ENCODE measurements at regions not wholly inside any gene's neighbourhood (a gene's known extent, or its start where the extent isn't known, plus 50 kb on each side); places are given as distances from the start of the nearest gene placed in this dataset.

DNA sequence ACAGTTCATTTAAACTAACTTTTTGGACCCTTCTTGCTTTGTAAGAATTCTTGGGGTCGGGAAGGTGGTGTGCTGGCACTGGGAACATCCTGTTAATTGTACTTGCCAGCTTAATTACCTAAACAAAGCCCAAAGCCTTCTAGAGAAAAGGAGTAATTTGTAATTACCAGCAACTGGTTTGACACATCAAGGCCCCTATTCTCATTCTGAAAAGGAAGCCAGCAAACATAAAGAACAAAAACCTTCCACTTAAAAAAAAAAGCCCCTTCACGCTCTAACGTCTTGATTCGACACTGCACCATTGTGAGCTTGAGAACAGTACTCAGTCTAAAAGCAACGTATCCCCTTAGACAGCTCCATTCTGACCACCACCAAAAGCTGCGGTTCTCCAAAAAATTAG lies 74.7 kb upstream of the RPH3AL start:
- TF ChIP-seq, protein P1, sequence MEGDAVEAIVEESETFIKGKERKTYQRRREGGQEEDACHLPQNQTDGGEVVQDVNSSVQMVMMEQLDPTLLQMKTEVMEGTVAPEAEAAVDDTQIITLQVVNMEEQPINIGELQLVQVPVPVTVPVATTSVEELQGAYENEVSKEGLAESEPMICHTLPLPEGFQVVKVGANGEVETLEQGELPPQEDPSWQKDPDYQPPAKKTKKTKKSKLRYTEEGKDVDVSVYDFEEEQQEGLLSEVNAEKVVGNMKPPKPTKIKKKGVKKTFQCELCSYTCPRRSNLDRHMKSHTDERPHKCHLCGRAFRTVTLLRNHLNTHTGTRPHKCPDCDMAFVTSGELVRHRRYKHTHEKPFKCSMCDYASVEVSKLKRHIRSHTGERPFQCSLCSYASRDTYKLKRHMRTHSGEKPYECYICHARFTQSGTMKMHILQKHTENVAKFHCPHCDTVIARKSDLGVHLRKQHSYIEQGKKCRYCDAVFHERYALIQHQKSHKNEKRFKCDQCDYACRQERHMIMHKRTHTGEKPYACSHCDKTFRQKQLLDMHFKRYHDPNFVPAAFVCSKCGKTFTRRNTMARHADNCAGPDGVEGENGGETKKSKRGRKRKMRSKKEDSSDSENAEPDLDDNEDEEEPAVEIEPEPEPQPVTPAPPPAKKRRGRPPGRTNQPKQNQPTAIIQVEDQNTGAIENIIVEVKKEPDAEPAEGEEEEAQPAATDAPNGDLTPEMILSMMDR (IDR thresholded peaks at IDR 0.05; ENCODE audit: insufficient read depth, low read length, severe bottlenecking) = no peak
- Histone ChIP-seq H3K4me3 (ENCODE audit: low read depth, low read length) (no peak overlapping the region), H3K27me3 (ENCODE audit: control insufficient read depth, insufficient read depth, low read length) (no peaks in the 10 kb centered on the region), H3K36me3 (ENCODE audit: control insufficient read depth, insufficient read depth, low read length) (no peaks in the 10 kb centered on the region)
- DNase-seq (ENCODE audit: low read depth) (no peak), FAIRE-seq (no peak)

- FAIRE-seq = no peak
- H3K27me3 ChIP-seq (ENCODE audit: control insufficient read depth, insufficient read depth, low read length) = no peaks in the 10 kb centered on the region
- TF ChIP-seq, protein P1 (IDR thresholded peaks at IDR 0.05; ENCODE audit: insufficient read depth, low read length, severe bottlenecking) = no peak
- DNase-seq (ENCODE audit: low read depth) = no peak
- H3K36me3 ChIP-seq (ENCODE audit: control insufficient read depth, insufficient read depth, low read length) = no peaks in the 10 kb centered on the region
- H3K4me3 ChIP-seq (ENCODE audit: low read depth, low read length) = no peak overlapping the region
These were observed 69.8 kb upstream of the RPH3AL start for GRCh38 chr17:422196-422930.

GRCh38 chr17:420479-421175 lies 68.0 kb upstream of the RPH3AL start:
- no peaks in the 10 kb centered on the region for H3K36me3 ChIP-seq (ENCODE audit: control insufficient read depth, insufficient read depth, low read length)
- no peak for FAIRE-seq
- no peaks in the 10 kb centered on the region for H3K27me3 ChIP-seq (ENCODE audit: control insufficient read depth, insufficient read depth, low read length)
- H3K4me3 ChIP-seq (ENCODE audit: low read depth, low read length) = no peak overlapping the region
- TF ChIP-seq, protein P1 (IDR thresholded peaks at IDR 0.05; ENCODE audit: insufficient read depth, low read length, severe bottlenecking) = no peak
- no peak for DNase-seq (ENCODE audit: low read depth)

DNA sequence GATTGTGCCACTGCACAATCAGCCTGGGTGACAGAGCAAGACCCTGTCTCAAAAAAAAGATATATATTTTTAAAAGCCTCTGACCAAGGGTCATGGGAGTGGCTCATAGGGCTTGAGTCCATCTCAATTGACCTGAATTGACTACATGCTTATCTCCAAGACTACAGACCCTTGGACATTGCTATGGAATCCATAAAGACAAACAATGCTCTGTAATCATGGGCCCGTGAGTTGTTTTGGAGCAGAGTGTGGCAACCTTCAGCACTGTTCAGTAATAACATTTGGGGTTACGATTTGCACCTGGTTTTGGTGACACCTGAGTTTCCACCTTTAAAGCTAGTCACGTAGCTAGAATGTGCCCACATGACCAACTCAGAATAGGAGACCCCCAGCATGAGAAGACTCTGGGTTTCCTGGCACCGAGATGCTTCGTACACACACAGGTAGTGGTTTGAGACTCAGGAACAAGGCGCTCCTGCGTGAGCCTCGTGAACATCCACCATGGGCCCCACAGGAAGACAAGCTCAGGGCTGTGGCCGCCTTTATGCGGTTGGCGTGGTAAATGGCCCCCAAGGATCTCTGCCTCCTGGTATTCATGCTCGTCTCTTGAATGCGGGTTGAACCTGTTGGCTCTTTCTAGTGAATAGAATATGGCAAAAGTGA lies 66.6 kb upstream of the RPH3AL start:
- Histone ChIP-seq H3K27me3 (ENCODE audit: control insufficient read depth, insufficient read depth, low read length) (no peaks in the 10 kb centered on the region), H3K4me3 (ENCODE audit: low read depth, low read length) (no peak overlapping the region), H3K36me3 (ENCODE audit: control insufficient read depth, insufficient read depth, low read length) (no peaks in the 10 kb centered on the region)
- TF ChIP-seq, protein P1 (IDR thresholded peaks at IDR 0.05; ENCODE audit: insufficient read depth, low read length, severe bottlenecking) = no peak
- FAIRE-seq = no peak
- no peak for DNase-seq (ENCODE audit: low read depth)

DNA sequence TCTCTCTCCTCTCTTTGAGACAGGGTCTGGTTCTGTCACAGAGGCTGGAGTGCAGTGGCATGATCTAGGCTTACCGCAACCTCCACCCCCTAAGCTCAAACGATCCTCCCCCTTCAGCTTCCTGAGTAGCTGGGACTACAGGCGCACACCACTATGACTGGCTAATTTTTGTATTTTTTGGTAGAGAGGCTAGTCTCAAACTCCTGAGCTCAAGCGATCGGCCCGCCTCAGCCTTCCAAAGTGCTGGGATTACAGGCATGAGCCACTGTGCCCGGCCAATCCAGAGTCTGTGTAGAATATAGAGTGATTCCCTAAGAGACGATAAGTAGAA lies 65.8 kb upstream of the RPH3AL start:
- no peaks in the 10 kb centered on the region for H3K27me3 ChIP-seq (ENCODE audit: control insufficient read depth, insufficient read depth, low read length)
- TF ChIP-seq, protein P1 (IDR thresholded peaks at IDR 0.05; ENCODE audit: insufficient read depth, low read length, severe bottlenecking) = no peak
- H3K36me3 ChIP-seq (ENCODE audit: control insufficient read depth, insufficient read depth, low read length) = no peaks in the 10 kb centered on the region
- DNase-seq (ENCODE audit: low read depth) (no peak), FAIRE-seq (no peak)
- no peak overlapping the region for H3K4me3 ChIP-seq (ENCODE audit: low read depth, low read length)

Data from bronchial epithelial cell (primary cell).